ENCODE measurements at regions not wholly inside any gene's neighbourhood (a gene's known extent, or its start where the extent isn't known, plus 50 kb on each side); places are given as distances from the start of the nearest gene placed in this dataset.

DNA sequence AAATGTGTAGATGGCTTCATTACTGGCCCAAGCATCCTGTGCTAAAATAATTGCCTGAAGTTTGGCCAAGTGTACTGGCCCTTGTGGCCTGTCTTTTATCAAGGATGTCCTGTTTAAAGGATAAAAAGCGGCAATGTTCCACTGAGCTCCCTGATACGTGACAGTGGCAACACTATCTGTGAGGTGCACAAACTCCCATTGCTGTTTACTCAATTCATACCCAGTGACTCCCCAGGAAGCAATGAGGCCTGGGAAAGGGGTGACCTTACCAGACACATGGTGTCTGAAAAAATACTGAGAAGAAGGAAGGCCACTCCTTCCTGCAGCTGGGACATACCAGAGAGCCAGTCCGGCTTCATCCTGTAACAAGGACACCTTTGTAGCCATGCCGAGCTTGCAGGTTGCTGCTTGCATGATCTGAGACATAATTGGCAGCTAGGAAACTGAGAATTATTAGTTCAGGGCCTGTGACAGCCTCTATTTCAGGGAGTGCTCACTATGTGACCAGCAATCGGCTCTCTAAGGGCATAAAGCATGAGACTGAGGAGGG, 198.5 kb upstream of the LRATD1 start:
- no peak for TF ChIP-seq POLR2A (IDR thresholded peaks at IDR 0.05)
- TF ChIP-seq, protein P1, sequence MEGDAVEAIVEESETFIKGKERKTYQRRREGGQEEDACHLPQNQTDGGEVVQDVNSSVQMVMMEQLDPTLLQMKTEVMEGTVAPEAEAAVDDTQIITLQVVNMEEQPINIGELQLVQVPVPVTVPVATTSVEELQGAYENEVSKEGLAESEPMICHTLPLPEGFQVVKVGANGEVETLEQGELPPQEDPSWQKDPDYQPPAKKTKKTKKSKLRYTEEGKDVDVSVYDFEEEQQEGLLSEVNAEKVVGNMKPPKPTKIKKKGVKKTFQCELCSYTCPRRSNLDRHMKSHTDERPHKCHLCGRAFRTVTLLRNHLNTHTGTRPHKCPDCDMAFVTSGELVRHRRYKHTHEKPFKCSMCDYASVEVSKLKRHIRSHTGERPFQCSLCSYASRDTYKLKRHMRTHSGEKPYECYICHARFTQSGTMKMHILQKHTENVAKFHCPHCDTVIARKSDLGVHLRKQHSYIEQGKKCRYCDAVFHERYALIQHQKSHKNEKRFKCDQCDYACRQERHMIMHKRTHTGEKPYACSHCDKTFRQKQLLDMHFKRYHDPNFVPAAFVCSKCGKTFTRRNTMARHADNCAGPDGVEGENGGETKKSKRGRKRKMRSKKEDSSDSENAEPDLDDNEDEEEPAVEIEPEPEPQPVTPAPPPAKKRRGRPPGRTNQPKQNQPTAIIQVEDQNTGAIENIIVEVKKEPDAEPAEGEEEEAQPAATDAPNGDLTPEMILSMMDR (IDR thresholded peaks at IDR 0.05 in 4 of 5, conservative IDR thresholded peaks at IDR 0.05 in 1 of 5): no peak

All from gastrocnemius medialis (tissue), 4 donors.